OCI-M2 (cell line): ENCODE measurements at regions not wholly inside any gene's neighbourhood (a gene's known extent, or its start where the extent isn't known, plus 50 kb on each side); places are given as distances from the start of the nearest gene placed in this dataset.
"Not testable (repeated sequence)": the region's sequence is repeated elsewhere in the genome, so short reads cannot be mapped to it uniquely, and the experiment has no call there.

Experiments used
- DNase-seq: peaks from one replicate; lab custom pipeline; 2025; ENCODE audit not compliant: unreplicated experiment; lab: John Stamatoyannopoulos, UW

DNA sequence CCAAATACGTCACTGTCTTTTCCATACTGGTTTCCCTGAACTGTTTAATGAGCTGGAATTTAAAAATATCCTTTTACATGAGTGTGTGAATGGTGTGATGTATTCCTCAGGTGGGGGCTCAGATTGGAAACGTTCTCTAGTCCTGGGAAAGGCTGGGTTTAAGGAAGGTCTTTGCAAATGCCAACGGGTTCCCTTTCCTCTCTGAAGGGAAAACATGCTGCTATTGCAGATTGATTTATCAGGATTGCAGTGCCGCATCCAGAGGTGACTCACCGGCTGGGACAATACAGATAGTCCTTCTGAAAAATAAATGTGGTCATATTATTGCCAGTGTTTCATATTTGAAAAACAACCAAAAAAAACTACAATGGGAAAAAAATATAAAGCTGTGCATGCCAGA, 193.1 kb upstream of the FLRT2 start:
- no peak for DNase-seq

DNA sequence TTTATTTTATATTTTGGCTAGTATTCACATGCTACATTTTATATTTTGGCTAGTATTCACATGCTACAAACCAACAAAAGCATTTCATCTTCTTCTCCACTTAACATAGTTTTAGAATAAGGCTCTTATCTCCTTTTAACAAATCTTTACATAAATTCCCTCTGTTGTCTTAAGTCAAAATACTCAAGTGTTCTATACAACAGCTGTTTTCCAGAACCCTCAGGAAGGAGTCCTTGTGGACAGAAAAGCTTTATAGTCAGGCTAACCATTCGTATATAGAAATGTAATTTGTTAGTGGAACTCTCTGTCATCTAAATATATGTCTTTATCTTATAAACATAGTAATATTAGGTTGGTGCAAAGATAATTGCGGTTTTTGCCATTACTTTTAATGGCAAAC, 191.0 kb upstream of the FLRT2 start:
- DNase-seq = no peak

DNA sequence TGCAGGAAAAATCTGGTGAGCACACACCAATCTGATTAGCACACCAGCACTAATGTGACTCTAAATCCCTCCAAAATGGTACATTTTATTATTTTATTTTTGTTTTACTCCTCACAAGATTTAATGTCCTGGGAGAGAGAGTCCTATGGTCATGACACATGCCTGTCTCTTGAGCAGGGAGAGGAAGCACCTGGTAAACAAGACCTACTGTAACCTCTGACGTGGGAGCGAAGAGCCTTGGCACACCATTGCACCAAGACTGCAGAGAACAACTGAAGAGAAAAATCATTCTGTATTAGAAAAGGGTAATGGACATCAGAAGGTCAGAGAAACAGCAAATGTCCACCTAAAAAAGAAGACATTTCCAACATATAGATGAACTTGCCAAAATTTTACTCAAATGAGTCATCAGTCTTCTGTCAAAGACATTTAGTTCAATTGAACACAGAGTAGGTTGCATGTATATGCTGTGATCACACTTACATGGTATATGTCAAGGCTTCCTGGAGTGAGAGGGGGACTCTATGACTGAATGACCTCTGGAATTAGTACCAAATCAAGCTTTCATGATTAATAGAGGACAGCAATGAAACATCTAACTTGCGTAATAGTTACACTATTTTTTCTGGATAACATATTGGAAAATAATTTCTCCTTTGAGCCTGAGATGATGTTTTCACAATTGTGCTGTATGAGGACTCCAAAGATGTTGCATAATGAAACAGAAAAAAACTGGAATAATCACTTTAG, 186.9 kb upstream of the FLRT2 start:
- no peak for DNase-seq

DNA sequence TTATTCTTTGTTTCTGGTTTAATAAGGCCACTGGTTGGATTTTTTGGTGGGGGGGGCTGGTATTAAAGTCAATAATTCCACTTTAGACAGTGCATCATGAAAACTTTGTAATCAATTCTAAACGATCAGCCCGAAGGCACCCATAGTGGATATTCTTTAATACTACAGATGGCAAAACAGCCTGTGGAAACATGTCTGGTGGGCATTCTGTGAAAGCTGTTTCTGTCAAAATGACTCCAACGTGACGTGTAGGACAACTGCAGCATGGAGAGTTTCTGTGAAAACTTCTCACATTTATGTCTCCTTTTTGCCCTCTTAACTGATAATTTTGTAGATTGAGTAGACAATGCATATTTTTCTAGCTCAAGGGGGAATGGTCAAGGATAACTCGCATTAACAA, 185.8 kb upstream of the FLRT2 start:
- DNase-seq = no peak

DNA sequence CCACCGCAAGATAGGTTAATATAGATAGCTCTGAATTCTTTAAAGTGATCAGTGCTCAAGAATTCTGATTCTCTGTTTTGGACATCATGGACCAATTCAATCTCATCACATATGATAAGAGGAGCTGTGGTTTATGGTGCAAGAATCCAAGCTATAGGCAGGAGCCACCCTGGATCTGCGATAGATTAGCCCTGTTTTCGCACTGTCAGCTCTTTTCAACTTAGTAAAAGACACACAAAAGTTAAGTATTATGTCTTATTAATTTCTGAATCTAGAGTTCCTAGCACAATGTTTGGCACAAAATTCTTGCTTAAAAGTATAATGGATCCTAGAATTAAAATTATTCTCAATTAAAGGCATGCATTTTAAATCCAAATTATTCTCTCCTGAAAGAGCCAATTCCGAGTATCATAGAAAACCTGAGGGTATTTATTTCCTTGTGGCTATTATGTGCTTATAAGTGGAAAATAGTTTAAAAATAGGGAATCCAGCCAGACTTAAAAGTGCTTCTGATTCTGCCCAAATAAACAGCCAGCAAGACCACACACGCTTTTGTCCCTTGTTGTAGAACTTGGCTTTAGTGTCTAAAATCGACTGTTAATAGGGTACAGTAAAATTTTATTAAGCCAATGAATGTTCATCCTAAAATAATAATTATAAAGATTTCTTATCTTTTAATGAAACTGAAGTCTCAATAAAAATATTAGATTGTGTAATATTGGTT, 184.9 kb upstream of the FLRT2 start:
- no peak for DNase-seq

DNA sequence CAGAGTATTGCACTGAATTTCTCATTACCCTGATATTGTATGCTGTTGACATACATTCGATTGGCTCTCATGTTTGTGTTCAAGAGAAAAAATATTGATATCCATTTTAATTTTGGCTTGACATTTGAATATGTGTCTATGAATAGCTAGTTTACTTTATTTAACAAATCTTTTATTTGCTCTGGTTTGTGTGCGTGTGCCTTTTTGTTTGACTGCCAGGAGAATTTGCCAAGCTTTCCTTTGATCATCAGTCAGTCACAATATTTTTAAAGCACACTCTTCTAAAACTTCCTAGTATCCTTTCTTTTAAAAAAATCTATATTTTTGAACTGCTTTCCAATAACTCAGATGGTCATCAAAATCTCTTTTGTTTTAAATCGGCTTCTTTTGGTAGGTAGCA, 179.3 kb upstream of the FLRT2 start:
- DNase-seq = no peak

DNA sequence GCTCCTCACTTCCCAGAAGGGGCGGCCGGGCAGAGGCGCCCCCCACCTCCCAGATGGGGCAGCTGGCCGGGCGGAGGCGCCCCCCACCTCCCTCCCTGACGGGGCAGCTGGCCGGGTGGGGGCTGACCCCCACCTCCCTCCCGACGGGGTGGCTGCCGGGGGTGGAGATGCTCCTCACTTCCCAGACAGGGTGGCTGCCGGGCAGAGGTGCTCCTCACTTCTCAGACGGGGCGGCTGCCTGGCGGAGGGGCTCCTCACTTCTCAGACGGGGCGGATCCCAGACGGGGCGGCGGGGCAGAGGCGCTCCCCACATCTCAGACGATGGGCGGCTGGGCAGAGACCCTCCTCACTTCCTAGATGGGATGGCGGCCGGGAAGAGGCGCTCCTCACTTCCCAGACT, 177.4 kb upstream of the FLRT2 start:
- DNase-seq = not testable (repeated sequence)

DNA sequence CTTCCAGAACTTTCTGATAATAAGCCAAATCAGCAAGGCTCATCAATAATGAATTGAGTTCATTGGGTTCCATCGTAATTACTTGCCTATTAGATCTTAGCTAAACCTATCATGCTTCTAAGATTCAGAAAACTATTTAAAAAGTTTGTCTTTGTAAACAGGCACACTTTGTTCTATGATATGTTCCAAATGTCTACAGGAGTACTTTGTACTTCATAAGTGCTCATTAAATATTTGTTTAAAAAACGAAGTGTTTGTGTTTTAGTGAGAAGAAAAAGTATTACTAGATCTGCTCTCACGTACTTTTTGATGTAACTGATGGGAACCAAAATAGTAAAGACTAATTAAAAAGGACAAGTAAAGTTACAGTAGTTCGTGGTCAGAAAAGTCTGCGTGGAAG, 172.8 kb upstream of the FLRT2 start:
- DNase-seq = no peak

DNA sequence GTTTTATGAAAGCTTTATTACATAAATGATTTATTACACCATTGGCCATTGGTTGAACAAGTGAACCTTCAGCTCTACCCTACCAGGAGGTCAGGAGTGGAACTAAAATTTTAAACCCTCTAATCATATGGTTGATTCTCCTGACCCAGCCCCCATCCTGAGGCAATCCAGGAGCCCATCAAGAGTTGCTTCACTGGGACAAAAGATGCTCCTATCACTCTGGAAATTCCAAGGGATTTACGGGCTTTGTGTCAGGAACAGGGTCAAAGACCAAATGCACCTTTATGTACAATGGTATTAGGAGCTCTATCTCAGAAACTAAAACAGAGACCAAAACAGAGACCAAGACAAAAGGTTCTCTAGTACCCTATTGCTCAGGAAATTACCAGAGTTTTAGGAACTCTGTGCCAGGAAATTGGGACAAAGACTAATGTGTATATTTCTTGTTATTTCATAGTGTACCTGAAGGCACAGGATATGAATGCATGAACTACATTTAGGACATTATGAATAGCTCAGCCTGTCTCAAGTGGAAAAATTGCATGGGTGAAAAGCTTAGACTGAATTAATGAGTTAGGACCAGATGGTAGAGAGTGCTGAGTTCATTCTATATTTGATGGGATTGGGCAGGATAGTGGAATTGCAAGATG, 171.7 kb upstream of the FLRT2 start:
- no peak for DNase-seq

DNA sequence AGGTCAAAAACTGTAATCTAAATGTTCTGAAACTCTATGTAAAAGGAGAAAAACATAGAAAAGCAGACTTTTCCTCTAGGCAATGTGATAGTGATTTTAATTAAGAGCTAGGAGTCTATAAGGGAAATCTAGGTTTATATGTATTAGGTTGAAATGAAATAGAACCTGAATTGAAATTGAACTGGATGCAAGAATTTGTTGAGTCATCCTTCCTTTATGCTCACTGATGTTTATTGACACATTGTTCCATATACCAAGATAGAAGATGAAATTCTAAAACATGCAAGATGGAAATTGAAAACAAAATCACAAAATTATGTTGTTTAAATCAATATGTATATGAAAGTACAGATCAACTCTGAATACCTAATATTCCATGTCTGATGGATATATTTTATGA, 170.4 kb upstream of the FLRT2 start:
- DNase-seq = no peak

DNA sequence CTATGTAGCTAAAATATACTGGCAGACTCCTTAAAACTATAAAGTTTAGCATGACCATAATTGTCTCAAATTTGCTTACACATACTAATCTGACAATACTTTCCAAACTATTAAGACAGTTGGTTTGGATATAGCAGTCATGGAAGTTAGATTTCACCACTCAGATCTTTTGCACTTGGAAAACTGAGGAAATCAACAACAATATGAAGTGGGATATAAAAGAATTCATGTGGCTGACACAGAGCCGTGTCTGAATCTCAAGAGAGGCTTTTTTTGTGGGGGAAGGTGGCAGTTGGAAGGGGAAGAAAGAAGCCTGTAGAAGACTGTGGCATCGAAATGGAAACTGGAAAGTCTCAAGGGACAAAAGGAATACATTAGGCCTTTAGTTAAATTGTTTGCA, 166.6 kb upstream of the FLRT2 start:
- DNase-seq = no peak

DNA sequence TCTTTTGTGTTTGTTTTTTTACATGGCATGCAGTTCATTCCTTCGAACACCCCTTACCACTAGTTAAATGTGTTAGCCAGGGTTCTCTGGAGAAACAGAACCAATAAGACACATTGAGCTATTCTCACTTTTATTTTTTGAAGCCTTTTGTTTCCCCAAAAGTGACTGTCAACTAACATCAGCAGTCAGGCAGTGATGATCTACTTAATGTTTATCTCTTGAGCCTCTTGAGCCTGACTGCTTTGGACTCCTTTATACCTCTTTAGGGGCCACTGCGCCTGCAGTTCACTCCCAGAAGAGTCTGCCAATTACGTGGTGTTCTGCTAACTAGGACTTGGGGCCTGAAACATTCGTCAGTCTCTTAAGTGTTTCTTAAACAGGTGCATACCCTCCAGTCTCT, 163.7 kb upstream of the FLRT2 start:
- no peak for DNase-seq

DNA sequence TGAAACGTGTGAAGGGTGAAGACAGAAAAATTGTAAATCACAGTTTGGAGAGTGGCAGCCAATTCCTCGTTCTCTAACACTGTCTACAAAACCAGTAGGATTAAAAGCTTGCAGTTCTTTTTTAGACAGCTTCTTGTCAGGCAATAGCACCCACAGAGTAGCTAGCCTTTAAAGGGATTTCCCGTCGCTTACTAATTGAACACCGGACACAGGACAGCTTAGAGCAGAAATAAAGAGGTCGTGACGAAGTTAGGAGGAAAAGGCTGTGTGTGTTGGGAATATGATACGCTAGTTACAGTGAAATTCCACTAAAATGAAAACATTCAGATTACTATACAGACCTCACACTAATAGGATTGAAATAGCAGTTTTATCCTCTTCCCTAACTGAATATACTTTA, 149.1 kb upstream of the FLRT2 start:
- DNase-seq = no peak

DNA sequence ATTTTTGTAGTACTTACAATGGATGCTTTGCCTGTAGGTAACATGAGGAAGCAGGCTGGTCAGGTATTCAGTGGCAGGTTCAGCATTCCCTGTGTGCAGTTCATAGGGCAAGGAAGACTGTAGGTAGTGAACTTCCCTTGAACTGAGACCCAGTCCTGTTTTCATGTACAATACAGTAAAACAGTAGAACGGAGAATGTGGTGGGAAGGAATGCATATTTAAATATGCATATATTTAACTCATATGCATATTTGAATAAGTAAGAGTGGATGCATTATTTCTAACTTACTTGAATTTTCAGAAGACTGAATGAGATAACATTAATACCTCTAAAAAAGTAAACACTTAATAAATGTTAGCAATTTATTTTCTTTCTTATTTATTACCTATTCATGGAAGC, 147.6 kb upstream of the FLRT2 start:
- DNase-seq = no peak

DNA sequence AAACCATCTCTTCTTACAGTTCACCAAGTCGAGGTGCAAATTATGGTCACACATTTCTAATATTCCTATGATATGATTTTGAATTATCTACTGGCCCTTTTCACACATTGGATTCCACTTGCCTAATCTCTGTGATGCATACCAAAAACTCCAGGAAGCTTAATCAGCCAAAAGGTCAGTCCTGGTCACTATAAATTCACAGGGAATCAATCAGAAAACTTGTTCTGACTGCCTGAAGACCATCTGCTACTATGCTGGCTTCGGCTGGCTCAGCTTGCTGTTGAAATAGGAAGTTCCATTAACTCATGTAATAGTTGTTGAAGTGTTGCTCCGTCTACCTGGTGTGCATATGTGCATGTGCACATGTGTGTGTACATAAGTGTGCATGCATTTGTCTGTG, 142.8 kb upstream of the FLRT2 start:
- DNase-seq = no peak

DNA sequence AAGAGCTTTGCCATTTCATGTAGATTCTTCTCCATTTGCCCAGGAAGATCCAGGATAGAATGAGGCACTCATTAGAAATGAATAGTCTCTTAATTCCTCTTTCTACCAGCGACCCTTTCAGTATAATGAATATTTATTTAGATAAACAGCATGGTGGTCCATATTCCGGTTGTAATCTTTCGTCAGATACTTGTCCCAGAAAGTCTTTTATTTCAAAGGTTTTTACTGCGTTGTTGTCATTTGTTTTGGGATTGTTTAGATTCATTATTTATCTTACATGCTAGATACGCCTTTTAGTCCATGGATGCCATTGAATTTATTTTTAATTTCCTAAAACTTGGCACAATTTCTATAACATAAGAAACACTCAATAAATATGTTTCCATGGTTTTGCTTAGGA, 139.7 kb upstream of the FLRT2 start:
- no peak for DNase-seq

DNA sequence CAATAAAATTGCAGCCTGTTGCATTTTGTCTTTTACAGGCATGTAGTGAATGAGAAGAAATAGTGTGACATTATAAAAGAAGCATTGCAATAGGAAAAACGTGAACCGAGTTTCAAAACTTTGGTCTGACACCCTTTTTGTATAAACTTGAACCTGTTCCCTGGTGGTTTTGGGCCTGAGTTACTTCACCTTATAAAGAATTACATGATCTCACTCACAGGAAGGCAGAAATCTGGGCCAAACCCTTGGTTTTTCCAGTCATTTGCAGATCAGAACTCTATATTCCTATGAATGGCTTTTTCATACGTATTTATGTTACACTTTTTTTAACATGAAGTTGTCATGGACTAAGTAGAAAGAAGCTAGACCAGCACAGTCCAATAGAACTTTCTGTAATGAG, 138.5 kb upstream of the FLRT2 start:
- DNase-seq = no peak

DNA sequence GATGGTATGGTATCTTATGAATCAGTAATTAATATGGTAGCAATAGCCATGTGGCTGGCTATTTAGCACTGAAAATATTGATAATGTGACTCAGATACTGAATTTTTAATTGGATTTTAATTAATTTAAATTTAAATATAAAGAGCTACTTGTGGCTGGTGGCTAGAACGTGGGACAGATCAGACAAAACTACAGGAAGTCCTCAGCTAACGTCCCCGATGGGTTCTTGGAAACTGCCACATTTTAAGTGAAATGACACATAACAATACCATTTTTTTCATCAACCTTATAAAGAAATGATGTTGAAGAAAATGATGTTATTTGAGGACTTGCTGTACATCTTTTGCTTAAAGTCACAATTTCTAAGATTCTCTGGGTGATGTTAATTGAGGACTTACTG, 138.1 kb upstream of the FLRT2 start:
- DNase-seq = no peak

DNA sequence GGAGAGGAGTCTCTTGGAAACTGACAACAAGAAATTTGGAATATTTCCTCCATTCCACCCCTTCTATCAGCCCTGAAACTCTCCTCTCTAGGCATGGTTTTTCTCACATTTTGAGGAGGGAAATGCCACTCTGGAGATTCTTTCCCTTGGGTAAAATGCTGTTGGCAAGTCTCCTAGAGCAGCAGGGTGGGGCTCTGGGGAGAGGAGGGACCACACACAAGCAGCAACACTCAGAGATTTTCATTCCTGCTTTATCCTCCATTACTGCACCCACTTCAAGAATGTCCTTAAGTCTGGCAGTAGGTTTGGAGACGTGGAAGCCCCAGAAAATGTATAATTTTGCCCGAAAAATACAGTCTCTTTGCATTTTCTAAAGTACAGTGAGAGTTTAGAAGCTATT, 130.8 kb upstream of the FLRT2 start:
- DNase-seq = no peak

DNA sequence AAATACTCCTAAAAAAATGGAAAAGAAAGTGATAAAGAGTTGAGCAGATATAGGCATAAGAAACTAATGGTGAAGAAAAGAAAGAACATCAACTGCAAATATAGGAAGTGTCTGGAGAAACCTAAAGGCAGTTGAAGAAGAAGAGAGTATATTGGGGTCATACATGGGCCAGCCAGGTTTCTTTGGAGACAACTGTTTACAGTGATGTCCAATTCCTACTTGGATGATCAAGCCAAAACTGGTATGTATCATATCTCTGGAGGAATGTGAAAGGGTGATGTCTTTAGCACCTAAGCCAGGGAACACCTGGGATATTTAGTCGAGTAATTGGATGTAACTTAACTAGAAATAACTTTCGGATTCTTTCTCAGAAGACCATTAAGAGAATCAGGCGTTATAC, 129.3 kb upstream of the FLRT2 start:
- DNase-seq = no peak

DNA sequence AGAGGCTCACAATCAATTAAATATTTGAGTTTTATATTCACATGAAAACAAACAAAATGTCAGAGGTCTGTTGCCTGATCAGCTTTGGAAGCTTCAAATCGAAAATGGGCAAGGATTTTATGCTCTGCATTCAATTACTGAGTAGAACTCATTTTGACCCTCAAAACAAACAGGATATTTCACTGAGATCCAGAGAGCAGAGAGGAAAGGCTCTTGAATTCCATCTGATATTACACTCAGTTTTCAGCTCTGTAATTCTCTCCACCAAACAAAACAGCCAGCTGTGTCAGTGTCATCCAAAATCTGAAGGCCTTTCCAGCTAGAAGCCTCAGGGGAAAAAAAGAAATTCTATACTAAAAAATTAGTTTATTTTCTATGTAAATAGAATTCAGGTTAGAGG, 128.6 kb upstream of the FLRT2 start:
- DNase-seq = no peak

DNA sequence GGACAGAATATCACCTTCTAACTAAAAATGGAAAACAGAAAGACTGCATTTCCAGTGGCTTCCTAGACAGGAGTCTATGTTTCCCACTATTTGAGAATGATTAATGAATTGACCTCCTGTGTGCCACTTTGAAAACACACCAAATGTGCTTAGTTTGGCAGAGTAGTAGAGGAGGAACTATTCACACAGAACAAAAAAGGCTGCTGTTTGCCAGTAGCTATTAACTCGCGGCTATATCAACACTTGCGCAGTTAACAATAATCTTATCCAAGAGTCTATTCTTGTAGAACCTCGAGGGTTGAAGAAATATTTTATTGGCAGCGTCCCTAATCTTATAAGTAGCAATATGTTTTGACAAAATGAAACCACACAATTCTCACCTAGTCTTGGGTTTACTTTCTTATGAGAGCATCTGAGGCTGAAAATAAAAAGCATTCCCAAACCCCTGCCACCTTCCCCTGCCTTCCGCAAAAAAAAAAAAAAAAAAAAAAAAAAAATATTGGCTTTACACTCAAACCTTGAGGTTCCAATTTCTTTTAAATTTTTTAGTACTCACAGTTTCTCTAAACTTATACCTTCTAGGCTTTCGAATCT, 127.3 kb upstream of the FLRT2 start:
- DNase-seq = no peak
